Sigmoid colon (tissue), 4 donors: ENCODE measurements at regions not wholly inside any gene's neighbourhood (a gene's known extent, or its start where the extent isn't known, plus 50 kb on each side); places are given as distances from the start of the nearest gene placed in this dataset.

ENCODE experiments used
- CTCF ChIP-seq, 4 experiments: fragments of 450-650 bp in 3 of 4; fragments of 200-600 bp in 1 of 4; IDR thresholded peaks; one replicate each; pipeline ENCODE4 v1.5.1; 2016 to 2019; ENCODE audit warnings: antibody characterized with exemption in 4 of 4, mild to moderate bottlenecking in 3 of 4, moderate library complexity in 2 of 4
- POLR2AphosphoS5 ChIP-seq, 4 donors: sonication (generic); formaldehyde crosslinking; IDR thresholded peaks; one replicate each; pipeline ENCODE4 v1.6.1; 2017; ENCODE audit warnings: antibody characterized with exemption in 4 of 4

GRCh38 chr2:188203776-188204175 lies 87.9 kb upstream of the GULP1 start:
- TF ChIP-seq POLR2AphosphoS5 (IDR thresholded peaks at IDR 0.05), result no peak
- TF ChIP-seq CTCF (IDR thresholded peaks at IDR 0.05), result no peak
